OCI-LY7 (cell line): ENCODE measurements at regions not wholly inside any gene's neighbourhood (a gene's known extent, or its start where the extent isn't known, plus 50 kb on each side); places are given as distances from the start of the nearest gene placed in this dataset.

Experiments
- CTCF ChIP-seq: fragments of 200-600 bp; sonication (generic); conservative IDR thresholded peaks from 2 replicates; pipeline ENCODE4 v1.5.1; 2014; ENCODE audit warnings: mild to moderate bottlenecking, antibody characterized with exemption, low read length, moderate library complexity, mixed read lengths
- EZH2phosphoT487 ChIP-seq: fragments of 200-600 bp; sonication (generic); IDR thresholded peaks from 2 replicates; pipeline ENCODE4 v1.6.1; 2018; ENCODE audit warnings: low read depth, borderline replicate concordance, mild to moderate bottlenecking, mixed run types, antibody characterized with exemption, low read length, moderate library complexity, mixed read lengths

DNA sequence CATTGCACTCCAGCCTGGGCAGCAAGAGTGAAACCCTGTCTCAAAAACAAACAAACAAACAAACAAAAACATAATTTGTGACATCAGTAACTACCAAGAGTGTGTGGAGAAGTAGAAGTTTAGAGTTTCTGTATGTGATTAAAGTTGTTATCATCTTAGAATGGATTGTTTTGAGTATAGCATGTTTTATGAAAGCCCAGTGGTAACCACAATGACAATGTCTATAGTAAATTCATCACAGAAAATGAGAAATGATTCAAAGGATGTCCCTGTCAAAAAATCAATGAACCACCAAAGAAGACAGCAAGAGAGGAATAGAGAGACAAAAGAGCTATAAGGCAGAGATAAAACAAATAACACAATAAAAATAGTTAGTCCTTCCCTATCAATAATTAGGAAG lies 1299.2 kb downstream of the CNTNAP5 start:
- TF ChIP-seq CTCF (no peak), EZH2phosphoT487 (no peak)
